HG03039 (cell line): ENCODE measurements at regions not wholly inside any gene's neighbourhood (a gene's known extent, or its start where the extent isn't known, plus 50 kb on each side); places are given as distances from the start of the nearest gene placed in this dataset.

Experiments
- ATAC-seq: cut with Tn5 transposase; IDR thresholded peaks from one replicate; pipeline ENCODE4 v1.9.1; 2021; ENCODE audit warnings: mild to moderate bottlenecking, moderate library complexity; ENCODE audit not compliant: unreplicated experiment

DNA sequence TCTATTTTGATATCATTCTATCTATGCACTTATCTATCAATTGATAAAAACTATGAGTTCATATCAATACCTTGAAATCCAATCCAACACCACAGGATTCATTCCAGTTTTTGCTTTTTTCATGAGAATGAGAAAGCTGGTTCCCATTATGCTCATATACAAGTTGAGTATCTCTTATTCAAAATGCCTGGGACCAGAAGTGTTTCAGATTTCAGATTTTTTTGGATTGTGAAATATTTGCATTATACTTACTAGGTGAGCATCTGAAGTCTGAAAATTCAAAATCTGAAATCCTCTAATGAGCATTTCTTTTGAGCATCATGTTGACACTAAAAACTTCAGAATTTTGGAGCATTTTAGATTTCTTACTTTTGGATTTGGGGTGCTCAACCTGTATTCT, 67.8 kb upstream of the DCBLD2 start:
- no peak for ATAC-seq

DNA sequence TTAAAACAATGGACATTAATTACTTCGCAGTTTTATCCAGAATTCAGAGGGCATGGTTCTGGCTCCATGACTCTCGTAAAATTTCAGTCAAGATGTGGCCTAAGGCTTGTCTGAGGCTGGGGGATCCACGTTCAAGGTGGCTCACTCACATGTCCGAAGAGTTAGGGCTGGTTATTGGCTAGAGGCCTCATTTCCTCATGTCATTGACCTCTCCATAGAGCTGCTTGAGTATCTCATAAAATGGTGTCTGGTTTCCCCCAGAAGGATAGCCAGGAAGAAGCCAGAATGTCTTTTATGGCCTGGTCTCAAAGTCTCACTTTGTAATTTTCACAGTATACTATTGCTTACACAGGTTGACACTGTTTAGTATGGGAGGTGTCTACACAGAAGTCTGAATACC, 67.3 kb upstream of the DCBLD2 start:
- ATAC-seq: no peak

DNA sequence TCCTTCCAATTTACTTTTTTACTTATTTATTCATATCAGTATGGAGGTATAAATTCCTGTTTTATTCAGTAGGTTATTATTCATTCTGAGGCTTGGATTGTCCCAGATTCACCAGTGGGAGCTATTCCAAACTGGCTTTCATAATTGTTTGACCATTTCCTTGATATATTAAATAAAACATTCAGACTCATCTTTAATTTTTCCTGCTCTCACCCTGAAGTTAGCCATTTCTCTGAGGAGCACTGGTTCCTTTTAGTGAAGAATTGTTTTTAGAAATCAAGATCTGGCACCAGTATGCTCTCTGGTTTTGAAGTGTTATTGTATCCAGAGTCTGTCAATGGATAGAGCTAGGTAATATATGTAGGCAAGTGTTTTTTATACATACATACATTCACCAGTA, 66.9 kb upstream of the DCBLD2 start:
- ATAC-seq: no peak

- ATAC-seq: no peak
These were observed 66.3 kb upstream of the DCBLD2 start for GRCh38 chr3:98967758-98968157.

DNA sequence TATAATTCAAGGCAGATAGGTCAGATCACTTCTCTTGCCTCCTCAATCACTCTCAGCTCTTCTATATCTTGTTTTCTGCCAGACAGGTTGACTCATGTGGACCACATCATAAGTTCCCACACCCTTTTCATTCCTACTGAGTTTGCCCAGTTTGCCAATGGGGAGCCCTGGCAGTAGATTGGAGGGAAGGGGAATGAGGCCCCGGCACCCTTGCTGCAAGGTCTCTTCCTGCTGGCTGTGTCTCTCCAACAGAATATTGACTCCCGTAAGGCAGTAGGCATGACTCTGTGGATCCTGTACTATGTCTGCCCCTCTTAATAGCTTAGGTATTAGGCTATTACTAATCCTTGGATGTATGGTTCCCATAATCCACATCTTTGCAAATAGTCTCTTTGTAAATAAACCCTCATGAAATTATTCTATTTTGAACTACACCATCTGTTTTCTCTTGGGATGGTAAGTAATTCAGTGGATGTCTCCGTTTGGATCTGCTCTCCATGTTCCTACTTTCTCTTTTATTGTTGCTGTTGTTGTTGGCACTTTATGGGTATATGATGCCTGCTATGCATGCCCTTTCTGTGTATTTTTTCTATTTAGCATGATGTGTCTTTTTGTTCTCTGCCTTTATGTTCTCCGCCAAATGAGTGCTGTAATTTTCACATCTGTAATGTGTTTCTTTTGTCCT, 65.5 kb upstream of the DCBLD2 start:
- ATAC-seq: no peak

DNA sequence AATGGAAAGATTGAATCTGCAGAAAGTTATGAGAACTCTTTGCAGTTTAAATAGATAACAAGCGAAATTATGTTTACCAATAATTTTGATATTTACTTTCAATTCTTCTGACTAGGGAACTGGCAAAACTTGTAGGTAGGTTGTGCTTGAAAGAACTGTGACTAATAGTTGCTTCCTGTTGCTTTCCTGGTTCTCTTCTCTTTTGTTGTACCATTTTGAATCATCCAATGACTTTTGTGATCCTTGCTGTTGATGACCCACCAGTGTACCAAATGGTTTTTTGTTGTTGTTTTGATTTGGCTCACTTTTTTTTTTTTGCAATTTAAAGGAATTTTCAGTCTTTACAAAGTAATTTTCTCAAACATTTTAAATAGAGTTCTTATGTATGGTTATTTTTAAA, 64.9 kb upstream of the DCBLD2 start:
- no peak for ATAC-seq

- no peak for ATAC-seq
These were observed 63.3 kb upstream of the DCBLD2 start for GRCh38 chr3:98964784-98965183.

- no peak for ATAC-seq
These were observed 62.1 kb upstream of the DCBLD2 start for GRCh38 chr3:98963546-98963945.

DNA sequence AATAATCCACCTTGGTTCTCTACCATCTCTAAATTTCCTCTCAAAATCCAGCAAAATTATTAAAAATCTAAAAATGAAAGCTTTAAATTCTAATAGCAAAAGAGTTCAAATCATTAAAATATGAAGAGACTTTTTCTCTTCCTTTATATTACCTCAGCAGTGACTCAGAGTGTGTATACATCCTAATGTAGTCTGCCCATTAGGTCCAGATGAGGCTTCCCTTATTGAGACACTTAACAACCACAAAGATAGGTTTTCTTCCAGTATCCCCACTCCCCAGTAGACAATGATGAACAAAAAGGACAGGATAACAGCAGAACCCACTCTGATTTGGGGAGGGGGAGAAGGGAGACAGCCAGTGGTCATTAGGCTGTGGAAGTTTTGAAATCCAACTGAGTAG, 61.5 kb upstream of the DCBLD2 start:
- no peak for ATAC-seq

DNA sequence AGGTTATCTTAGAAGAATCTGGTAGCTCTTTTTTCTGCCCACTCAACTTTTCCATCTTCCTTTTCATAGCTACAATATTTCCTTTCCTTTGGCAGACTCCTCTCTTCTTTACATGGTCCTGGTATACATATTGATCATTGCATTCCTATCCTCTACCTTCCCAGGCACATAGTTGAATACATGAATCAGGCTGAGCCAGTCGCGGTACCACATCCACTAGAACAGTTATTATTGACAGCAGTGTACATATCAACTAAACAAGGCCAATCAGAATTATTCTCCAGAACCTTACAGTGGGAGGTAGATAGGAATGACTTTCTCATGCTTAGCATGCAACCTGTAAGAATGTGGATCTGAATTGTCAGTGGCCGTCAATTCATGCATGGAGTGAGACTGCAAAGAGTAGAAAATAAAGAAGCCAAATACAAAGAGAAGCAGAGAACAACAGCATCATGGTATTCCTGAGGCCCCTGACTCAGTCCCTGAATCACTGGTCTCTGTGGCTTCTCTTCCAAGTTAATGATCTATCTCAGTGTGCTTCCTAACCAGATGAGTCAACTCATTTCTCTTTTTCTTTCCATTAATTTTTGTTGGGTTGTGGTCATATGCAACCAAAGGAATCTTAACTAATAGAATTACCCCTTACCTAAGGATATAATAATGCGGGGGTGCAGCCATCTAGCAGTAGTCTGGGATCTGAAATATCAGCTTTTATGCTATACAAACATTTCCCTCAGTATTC, 60.9 kb upstream of the DCBLD2 start:
- no peak for ATAC-seq

GRCh38 chr3:98961161-98962155, 60.0 kb upstream of the DCBLD2 start:
- ATAC-seq: no peak

- no peak for ATAC-seq
These were observed 56.2 kb upstream of the DCBLD2 start for GRCh38 chr3:98957681-98958080.

DNA sequence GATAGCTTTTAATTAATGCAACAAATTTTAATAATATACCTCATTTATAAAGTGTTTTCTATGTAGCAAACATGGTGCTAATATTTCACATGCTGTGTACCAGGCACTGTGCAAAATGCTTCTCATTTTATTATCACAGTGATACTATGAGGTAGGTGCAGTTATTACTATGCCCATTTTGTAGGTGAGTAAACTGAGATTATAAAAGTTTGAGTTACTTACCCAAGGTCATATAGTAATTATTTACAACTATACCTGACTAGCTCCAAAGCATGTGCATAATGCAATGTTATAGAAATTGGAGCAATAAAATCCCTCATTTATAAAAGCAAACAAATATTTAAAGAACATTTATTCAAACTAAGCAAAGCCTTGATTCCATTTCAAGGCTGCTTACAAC, 54.5 kb upstream of the DCBLD2 start:
- ATAC-seq: no peak

GRCh38 chr3:98954791-98955604, 53.5 kb upstream of the DCBLD2 start:
- ATAC-seq: no peak

GRCh38 chr3:98954242-98954641, 52.7 kb upstream of the DCBLD2 start:
- ATAC-seq: no peak

DNA sequence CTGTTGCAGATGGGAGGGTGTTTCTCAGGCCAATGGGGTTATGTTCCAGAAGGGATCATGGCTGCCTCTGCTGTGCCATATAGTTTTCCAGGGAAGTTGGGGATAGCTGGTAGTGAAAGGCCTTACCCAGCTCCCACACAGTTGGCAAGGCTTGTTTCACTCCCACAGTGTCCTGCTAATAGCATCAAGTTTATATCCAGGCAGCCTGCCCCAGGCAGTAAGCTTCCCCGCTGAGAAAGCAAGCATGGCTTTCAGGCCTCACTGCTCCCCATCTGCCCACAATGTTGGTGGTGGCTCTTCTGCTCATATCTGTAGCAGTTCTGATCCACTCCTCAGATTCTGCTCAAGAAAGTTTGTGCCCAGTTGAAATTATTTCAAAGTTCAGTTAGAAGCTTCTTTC, 50.9 kb upstream of the DCBLD2 start:
- no peak for ATAC-seq
